ENCODE measurements at regions not wholly inside any gene's neighbourhood (a gene's known extent, or its start where the extent isn't known, plus 50 kb on each side); places are given as distances from the start of the nearest gene placed in this dataset.
"Not testable (repeated sequence)": the region's sequence is repeated elsewhere in the genome, so short reads cannot be mapped to it uniquely, and the experiment has no call there.

GRCh38 chr19:29039036-29039435 is 173.9 kb downstream of the UQCRFS1 start:
- H3K27me3 Mint-ChIP-seq (ENCODE audit: low read depth); H3K4me3 Mint-ChIP-seq (ENCODE audit: low read depth); H3K36me3 Mint-ChIP-seq (ENCODE audit: low read depth); intact Hi-C loops (cut with micrococcal nuclease); H3K9me3 Mint-ChIP-seq; H3K27ac Mint-ChIP-seq; H3K4me1 Mint-ChIP-seq (ENCODE audit: low read depth); DNase-seq (ENCODE audit: low spot score): not testable (repeated sequence)

GRCh38 chr19:29031216-29031615 is 181.7 kb downstream of the UQCRFS1 start:
- intact Hi-C loops (cut with micrococcal nuclease) = no loop called here
- no peaks in the 10 kb centered on the region for H3K36me3 Mint-ChIP-seq (ENCODE audit: low read depth)
- no peak for DNase-seq (ENCODE audit: low spot score)
- H3K9me3 Mint-ChIP-seq = no peaks in the 10 kb centered on the region
- no peak overlapping the region for H3K4me3 Mint-ChIP-seq (ENCODE audit: low read depth)
- no peak overlapping the region for H3K27ac Mint-ChIP-seq
- H3K27me3 Mint-ChIP-seq (ENCODE audit: low read depth) = no peaks in the 10 kb centered on the region
- H3K4me1 Mint-ChIP-seq (ENCODE audit: low read depth) = no peaks in the 10 kb centered on the region

GRCh38 chr19:29029268-29029958 is 183.5 kb downstream of the UQCRFS1 start:
- Mint-ChIP-seq H3K27me3 (ENCODE audit: low read depth) (no peaks in the 10 kb centered on the region), H3K4me1 (ENCODE audit: low read depth) (no peaks in the 10 kb centered on the region), H3K4me3 (ENCODE audit: low read depth) (no peak overlapping the region), H3K9me3 (no peaks in the 10 kb centered on the region), H3K36me3 (ENCODE audit: low read depth) (no peaks in the 10 kb centered on the region), H3K27ac (no peak overlapping the region)
- intact Hi-C loops (cut with micrococcal nuclease) = no loop called here
- no peak for DNase-seq (ENCODE audit: low spot score)

- H3K4me1 Mint-ChIP-seq (ENCODE audit: low read depth) = no peaks in the 10 kb centered on the region
- intact Hi-C loops (cut with micrococcal nuclease) = no loop called here
- H3K36me3 Mint-ChIP-seq (ENCODE audit: low read depth) = no peaks in the 10 kb centered on the region
- no peak overlapping the region for H3K4me3 Mint-ChIP-seq (ENCODE audit: low read depth)
- no peaks in the 10 kb centered on the region for H3K27me3 Mint-ChIP-seq (ENCODE audit: low read depth)
- no peak overlapping the region for H3K27ac Mint-ChIP-seq
- no peak for DNase-seq (ENCODE audit: low spot score)
- H3K9me3 Mint-ChIP-seq = no peaks in the 10 kb centered on the region
Observed at GRCh38 chr19:29022599-29022998, 190.4 kb downstream of the UQCRFS1 start.

GRCh38 chr19:29022165-29022564 is 190.8 kb downstream of the UQCRFS1 start:
- DNase-seq (ENCODE audit: low spot score) = no peak
- H3K36me3 Mint-ChIP-seq (ENCODE audit: low read depth) = no peaks in the 10 kb centered on the region
- no peaks in the 10 kb centered on the region for H3K9me3 Mint-ChIP-seq
- H3K27ac Mint-ChIP-seq = no peak overlapping the region
- H3K4me1 Mint-ChIP-seq (ENCODE audit: low read depth) = no peaks in the 10 kb centered on the region
- intact Hi-C loops (cut with micrococcal nuclease) = no loop called here
- H3K4me3 Mint-ChIP-seq (ENCODE audit: low read depth) = no peak overlapping the region
- no peaks in the 10 kb centered on the region for H3K27me3 Mint-ChIP-seq (ENCODE audit: low read depth)

GRCh38 chr19:29021232-29021916 is 191.6 kb downstream of the UQCRFS1 start:
- intact Hi-C loops (cut with micrococcal nuclease) = no loop called here
- DNase-seq (ENCODE audit: low spot score) = no peak
- Mint-ChIP-seq H3K27me3 (ENCODE audit: low read depth) (no peaks in the 10 kb centered on the region), H3K9me3 (no peaks in the 10 kb centered on the region), H3K4me1 (ENCODE audit: low read depth) (no peaks in the 10 kb centered on the region), H3K36me3 (ENCODE audit: low read depth) (no peaks in the 10 kb centered on the region), H3K4me3 (ENCODE audit: low read depth) (no peak overlapping the region), H3K27ac (no peak overlapping the region)

- DNase-seq (ENCODE audit: low spot score) = no peak
- no peaks in the 10 kb centered on the region for H3K36me3 Mint-ChIP-seq (ENCODE audit: low read depth)
- H3K9me3 Mint-ChIP-seq = no peaks in the 10 kb centered on the region
- H3K4me1 Mint-ChIP-seq (ENCODE audit: low read depth) = no peaks in the 10 kb centered on the region
- H3K27me3 Mint-ChIP-seq (ENCODE audit: low read depth) = no peaks in the 10 kb centered on the region
- H3K27ac Mint-ChIP-seq = no peak overlapping the region
- intact Hi-C loops (cut with micrococcal nuclease) = no loop called here
- no peak overlapping the region for H3K4me3 Mint-ChIP-seq (ENCODE audit: low read depth)
Observed at GRCh38 chr19:29019403-29019802, 193.5 kb downstream of the UQCRFS1 start.

GRCh38 chr19:29018542-29018941 is 194.4 kb downstream of the UQCRFS1 start:
- Mint-ChIP-seq H3K4me1 (ENCODE audit: low read depth) (no peaks in the 10 kb centered on the region), H3K27me3 (ENCODE audit: low read depth) (no peaks in the 10 kb centered on the region), H3K9me3 (no peaks in the 10 kb centered on the region), H3K27ac (no peak overlapping the region), H3K4me3 (ENCODE audit: low read depth) (no peak overlapping the region), H3K36me3 (ENCODE audit: low read depth) (no peaks in the 10 kb centered on the region)
- intact Hi-C loops (cut with micrococcal nuclease) = no loop called here
- DNase-seq (ENCODE audit: low spot score) = no peak

GRCh38 chr19:29017788-29018187 is 195.2 kb downstream of the UQCRFS1 start:
- no peaks in the 10 kb centered on the region for H3K4me1 Mint-ChIP-seq (ENCODE audit: low read depth)
- no peaks in the 10 kb centered on the region for H3K9me3 Mint-ChIP-seq
- H3K27me3 Mint-ChIP-seq (ENCODE audit: low read depth) = no peaks in the 10 kb centered on the region
- no peaks in the 10 kb centered on the region for H3K36me3 Mint-ChIP-seq (ENCODE audit: low read depth)
- H3K27ac Mint-ChIP-seq = no peak overlapping the region
- intact Hi-C loops (cut with micrococcal nuclease) = no loop called here
- no peak overlapping the region for H3K4me3 Mint-ChIP-seq (ENCODE audit: low read depth)
- DNase-seq (ENCODE audit: low spot score) = no peak

- DNase-seq (ENCODE audit: low spot score) = no peak
- no peaks in the 10 kb centered on the region for H3K4me1 Mint-ChIP-seq (ENCODE audit: low read depth)
- intact Hi-C loops (cut with micrococcal nuclease) = no loop called here
Observed at GRCh38 chr19:29016926-29017760, 195.8 kb downstream of the UQCRFS1 start.

GRCh38 chr19:29016353-29016752 is 196.6 kb downstream of the UQCRFS1 start:
- Mint-ChIP-seq H3K27me3 (ENCODE audit: low read depth) (no peaks in the 10 kb centered on the region), H3K4me1 (ENCODE audit: low read depth) (no peaks in the 10 kb centered on the region), H3K9me3 (no peaks in the 10 kb centered on the region), H3K36me3 (ENCODE audit: low read depth) (no peaks in the 10 kb centered on the region), H3K4me3 (ENCODE audit: low read depth) (no peak overlapping the region), H3K27ac (no peak overlapping the region)
- intact Hi-C loops (cut with micrococcal nuclease) = no loop called here
- no peak for DNase-seq (ENCODE audit: low spot score)

More at GRCh38 chr19:29016926-29017760, 195.8 kb downstream of the UQCRFS1 start:
- Mint-ChIP-seq H3K27ac (no peak overlapping the region), H3K36me3 (ENCODE audit: low read depth) (no peaks in the 10 kb centered on the region), H3K27me3 (ENCODE audit: low read depth) (no peaks in the 10 kb centered on the region), H3K9me3 (no peaks in the 10 kb centered on the region), H3K4me3 (ENCODE audit: low read depth) (no peak overlapping the region)

GRCh38 chr19:29015569-29015968 is 197.4 kb downstream of the UQCRFS1 start:
- no peaks in the 10 kb centered on the region for H3K9me3 Mint-ChIP-seq
- H3K27ac Mint-ChIP-seq = no peak overlapping the region
- no peak for DNase-seq (ENCODE audit: low spot score)
- intact Hi-C loops (cut with micrococcal nuclease) = no loop called here
- H3K4me3 Mint-ChIP-seq (ENCODE audit: low read depth) = no peak overlapping the region
- no peaks in the 10 kb centered on the region for H3K4me1 Mint-ChIP-seq (ENCODE audit: low read depth)
- no peaks in the 10 kb centered on the region for H3K27me3 Mint-ChIP-seq (ENCODE audit: low read depth)
- H3K36me3 Mint-ChIP-seq (ENCODE audit: low read depth) = no peaks in the 10 kb centered on the region

GRCh38 chr19:29014857-29015436 is 198.0 kb downstream of the UQCRFS1 start:
- H3K27me3 Mint-ChIP-seq (ENCODE audit: low read depth) = no peaks in the 10 kb centered on the region
- H3K4me3 Mint-ChIP-seq (ENCODE audit: low read depth) = no peak overlapping the region
- intact Hi-C loops (cut with micrococcal nuclease) = no loop called here
- no peaks in the 10 kb centered on the region for H3K36me3 Mint-ChIP-seq (ENCODE audit: low read depth)
- DNase-seq (ENCODE audit: low spot score) = no peak
- no peak overlapping the region for H3K27ac Mint-ChIP-seq
- H3K9me3 Mint-ChIP-seq = no peaks in the 10 kb centered on the region
- no peaks in the 10 kb centered on the region for H3K4me1 Mint-ChIP-seq (ENCODE audit: low read depth)
